Retinal pigment epithelial cell (primary cell): ENCODE measurements at regions not wholly inside any gene's neighbourhood (a gene's known extent, or its start where the extent isn't known, plus 50 kb on each side); places are given as distances from the start of the nearest gene placed in this dataset.

Source experiments
- DNase-seq: peaks from one replicate; pipeline ENCODE4 v3.0.0-alpha.2; 2010; ENCODE audit warnings: low read depth
- H3K4me3 ChIP-seq: 2 replicates; pipeline ENCODE4 v1.5.1; 2011; ENCODE audit warnings: mild to moderate bottlenecking, low read length, control low read depth, moderate library complexity
- TF ChIP-seq, protein P1 (sequence below): conservative IDR thresholded peaks from 2 replicates; pipeline ENCODE4 v1.5.1; 2011; ENCODE audit warnings: low read depth, low read length, control low read depth, inconsistent platforms

DNA sequence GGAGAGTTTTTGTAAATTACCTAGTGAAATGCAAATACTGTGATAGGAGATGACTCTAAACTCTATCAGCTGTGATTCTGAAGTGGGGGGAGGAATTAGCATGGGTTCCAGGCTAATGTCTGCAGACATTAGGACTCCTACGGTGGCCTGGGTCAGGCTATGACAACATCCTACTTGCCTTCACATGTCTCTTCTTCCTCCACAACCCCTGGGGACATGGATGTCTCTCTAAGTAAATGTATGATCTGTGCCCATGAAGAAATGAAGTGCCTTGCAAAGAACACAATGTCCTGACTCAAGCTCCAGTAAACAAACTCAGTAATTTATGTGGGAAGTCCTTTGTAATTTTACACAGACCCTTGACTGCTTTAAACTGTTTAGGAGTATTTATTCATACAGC, 165.8 kb upstream of the EEF1E1 start:
- H3K4me3 ChIP-seq: no peak overlapping the region
- TF ChIP-seq, protein P1, sequence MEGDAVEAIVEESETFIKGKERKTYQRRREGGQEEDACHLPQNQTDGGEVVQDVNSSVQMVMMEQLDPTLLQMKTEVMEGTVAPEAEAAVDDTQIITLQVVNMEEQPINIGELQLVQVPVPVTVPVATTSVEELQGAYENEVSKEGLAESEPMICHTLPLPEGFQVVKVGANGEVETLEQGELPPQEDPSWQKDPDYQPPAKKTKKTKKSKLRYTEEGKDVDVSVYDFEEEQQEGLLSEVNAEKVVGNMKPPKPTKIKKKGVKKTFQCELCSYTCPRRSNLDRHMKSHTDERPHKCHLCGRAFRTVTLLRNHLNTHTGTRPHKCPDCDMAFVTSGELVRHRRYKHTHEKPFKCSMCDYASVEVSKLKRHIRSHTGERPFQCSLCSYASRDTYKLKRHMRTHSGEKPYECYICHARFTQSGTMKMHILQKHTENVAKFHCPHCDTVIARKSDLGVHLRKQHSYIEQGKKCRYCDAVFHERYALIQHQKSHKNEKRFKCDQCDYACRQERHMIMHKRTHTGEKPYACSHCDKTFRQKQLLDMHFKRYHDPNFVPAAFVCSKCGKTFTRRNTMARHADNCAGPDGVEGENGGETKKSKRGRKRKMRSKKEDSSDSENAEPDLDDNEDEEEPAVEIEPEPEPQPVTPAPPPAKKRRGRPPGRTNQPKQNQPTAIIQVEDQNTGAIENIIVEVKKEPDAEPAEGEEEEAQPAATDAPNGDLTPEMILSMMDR: no peak
- no peak for DNase-seq

DNA sequence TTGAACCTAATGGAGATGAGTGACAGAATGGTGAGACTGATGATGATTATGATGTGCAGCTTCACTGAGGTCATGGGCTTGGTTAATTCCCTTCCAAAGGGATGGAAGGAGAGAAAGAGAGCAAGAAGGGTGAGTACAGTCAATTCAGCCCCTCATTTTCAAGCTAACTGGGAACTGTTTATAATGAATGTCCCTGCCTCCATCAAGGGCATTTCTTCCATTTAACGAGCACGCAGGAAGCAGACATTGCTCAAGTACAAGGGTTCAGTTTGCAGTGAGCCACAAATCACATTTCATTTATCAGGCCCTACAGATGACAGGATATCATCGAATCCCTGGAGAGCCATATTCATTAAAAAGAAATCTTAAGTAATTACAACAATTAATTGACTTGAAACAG, 158.3 kb upstream of the EEF1E1 start:
- no peak overlapping the region for H3K4me3 ChIP-seq
- TF ChIP-seq, protein P1: no peak
- no peak for DNase-seq

DNA sequence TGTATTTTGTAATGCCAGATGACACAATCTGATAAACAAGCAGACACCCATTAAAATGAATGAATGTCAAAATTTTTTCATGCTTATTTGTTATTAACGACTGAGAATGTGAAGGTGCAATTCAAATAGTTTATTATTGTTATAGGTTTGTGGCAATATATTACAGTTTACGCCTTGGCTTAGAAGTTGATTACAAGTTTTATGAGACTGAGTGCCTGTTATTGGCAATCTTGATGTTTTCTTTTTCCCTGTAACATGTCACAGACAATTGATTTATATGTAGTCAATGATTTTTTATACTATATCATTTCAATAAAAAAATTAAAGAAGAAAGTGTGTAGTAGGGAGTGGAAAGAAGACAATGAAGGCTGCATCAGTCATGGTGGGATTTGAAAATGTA, 144.1 kb upstream of the EEF1E1 start:
- no peak overlapping the region for H3K4me3 ChIP-seq
- DNase-seq: no peak
- TF ChIP-seq, protein P1: no peak

DNA sequence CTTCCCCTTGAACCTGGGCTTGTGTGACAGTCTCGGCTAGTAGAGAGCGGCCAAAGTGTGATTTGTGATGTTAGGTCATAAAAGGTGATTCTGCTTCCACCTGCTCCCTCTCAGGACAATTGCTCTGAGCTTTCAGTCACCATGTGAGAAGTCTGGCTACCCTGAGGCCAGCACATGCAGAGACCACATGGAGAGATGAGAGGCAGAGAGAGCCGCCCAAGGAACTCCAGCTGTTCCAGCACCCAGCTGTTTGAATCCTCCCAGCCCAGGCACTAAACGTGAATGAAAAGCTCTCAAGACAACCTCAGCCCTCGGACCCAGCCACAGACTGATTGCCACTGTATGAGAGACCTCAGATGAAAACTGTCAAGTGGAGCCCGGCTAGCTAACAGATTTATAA, 143.4 kb upstream of the EEF1E1 start:
- TF ChIP-seq, protein P1: no peak
- H3K4me3 ChIP-seq: no peak overlapping the region
- DNase-seq: no peak

DNA sequence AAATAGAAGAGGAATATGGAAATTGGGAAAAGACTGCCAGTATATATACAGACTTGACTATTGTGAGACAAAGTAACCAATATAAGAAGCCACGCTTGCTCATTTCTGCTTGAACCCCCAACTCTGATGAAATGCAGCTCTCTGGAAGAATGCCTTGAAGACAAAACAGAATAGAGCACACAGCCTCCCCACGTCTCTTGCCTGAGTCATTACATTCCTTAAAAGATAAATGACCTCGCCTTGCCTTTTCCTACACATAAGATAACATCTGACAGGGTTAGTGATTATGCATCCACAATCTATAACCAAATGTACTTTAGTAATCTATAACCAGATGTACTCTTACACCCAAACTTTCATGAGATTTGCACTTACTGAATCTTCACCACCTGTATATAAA, 141.1 kb upstream of the EEF1E1 start:
- DNase-seq: no peak
- TF ChIP-seq, protein P1: no peak
- H3K4me3 ChIP-seq: no peak overlapping the region

DNA sequence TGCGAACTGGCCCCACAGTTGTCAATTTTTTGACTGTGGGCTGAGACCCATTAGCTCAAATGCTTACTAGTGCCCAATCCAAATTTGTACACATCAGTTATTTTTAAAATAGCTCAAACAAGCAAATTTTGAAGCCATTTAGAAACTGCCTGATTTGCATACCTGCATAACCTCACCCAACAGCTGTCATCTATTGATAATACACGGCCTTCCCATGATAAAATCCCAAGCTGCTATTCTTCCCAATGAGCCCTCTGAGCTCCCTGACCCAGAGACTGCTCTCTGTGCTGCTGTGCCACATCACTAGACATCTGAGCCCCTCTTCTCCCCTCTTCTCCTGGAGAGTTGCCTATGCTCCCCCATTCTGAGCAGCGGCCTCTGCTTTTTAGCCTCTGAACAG, 140.5 kb upstream of the EEF1E1 start:
- TF ChIP-seq, protein P1: no peak
- no peak for DNase-seq
- H3K4me3 ChIP-seq: no peak overlapping the region

DNA sequence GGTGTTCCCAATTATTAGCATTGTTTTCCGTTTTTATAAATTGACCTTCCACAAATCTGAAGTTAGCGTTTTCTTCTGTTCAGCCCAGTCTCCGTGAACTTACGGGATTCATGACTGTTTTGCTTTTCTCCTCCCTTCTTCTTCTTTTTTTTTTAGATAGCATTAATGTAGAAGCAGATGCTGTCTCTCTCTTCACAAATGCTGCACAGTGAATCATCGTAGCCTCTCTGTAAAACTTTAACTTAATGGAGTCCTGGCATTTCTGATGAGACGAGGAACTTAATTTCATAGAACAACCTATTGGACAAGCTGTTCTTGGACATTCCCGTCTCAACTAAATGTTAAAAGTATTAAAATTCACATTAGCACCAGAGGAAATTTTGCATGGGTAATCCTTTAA, 138.0 kb upstream of the EEF1E1 start:
- no peak overlapping the region for H3K4me3 ChIP-seq
- TF ChIP-seq, protein P1: no peak
- DNase-seq: no peak
